ENCODE measurements at regions not wholly inside any gene's neighbourhood (a gene's known extent, or its start where the extent isn't known, plus 50 kb on each side); places are given as distances from the start of the nearest gene placed in this dataset.

- TF ChIP-seq, protein P1, sequence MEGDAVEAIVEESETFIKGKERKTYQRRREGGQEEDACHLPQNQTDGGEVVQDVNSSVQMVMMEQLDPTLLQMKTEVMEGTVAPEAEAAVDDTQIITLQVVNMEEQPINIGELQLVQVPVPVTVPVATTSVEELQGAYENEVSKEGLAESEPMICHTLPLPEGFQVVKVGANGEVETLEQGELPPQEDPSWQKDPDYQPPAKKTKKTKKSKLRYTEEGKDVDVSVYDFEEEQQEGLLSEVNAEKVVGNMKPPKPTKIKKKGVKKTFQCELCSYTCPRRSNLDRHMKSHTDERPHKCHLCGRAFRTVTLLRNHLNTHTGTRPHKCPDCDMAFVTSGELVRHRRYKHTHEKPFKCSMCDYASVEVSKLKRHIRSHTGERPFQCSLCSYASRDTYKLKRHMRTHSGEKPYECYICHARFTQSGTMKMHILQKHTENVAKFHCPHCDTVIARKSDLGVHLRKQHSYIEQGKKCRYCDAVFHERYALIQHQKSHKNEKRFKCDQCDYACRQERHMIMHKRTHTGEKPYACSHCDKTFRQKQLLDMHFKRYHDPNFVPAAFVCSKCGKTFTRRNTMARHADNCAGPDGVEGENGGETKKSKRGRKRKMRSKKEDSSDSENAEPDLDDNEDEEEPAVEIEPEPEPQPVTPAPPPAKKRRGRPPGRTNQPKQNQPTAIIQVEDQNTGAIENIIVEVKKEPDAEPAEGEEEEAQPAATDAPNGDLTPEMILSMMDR (conservative IDR thresholded peaks at IDR 0.05) = no peak
- TF ChIP-seq EZH2 (IDR thresholded peaks at IDR 0.05; ENCODE audit: low read depth) = no peak
Measured at GRCh38 chr1:195594322-195594721, 1013.9 kb downstream of the KCNT2 start.

Measured in PC-9 (cell line).